ENCODE measurements at regions not wholly inside any gene's neighbourhood (a gene's known extent, or its start where the extent isn't known, plus 50 kb on each side); places are given as distances from the start of the nearest gene placed in this dataset.

DNA sequence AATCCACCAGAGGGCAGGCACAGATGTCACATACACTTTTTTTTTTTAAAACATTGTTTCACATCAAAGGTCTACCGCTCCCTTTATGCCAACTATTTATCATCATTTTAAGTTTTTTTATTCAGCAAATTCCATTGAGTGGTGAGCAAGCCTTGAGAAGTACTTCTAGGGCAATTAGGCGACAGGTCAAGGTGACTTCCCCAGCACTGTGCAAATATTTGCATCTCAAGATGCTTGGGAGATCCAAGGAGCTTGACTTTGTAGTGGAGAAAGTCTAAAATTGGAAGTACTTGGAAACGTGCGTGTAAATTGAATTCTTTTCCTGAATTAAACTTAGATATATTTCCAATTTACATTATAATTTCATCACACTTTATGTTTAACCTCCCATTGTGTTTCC is 211.1 kb downstream of the ICE1 start:
- no peak for DNase-seq (ENCODE audit: low spot score)
- no peaks in the 10 kb centered on the region for H3K4me1 ChIP-seq (ENCODE audit: insufficient read depth, low read length, poor library complexity, severe bottlenecking)
- no peak overlapping the region for H3K4me3 ChIP-seq (ENCODE audit: low read depth, low read length, poor library complexity, severe bottlenecking)
- TF ChIP-seq CTCF (conservative IDR thresholded peaks at IDR 0.05; ENCODE audit: low read depth, low read length) (no peak), EZH2 (IDR thresholded peaks at IDR 0.05; ENCODE audit: borderline replicate concordance, low read depth, low read length, poor library complexity, severe bottlenecking) (no peak)
- H3K27me3 ChIP-seq (replicated peaks; ENCODE audit: insufficient read depth, low read depth, low read length, poor library complexity): peaks cover 100% of the 10 kb centered on the region
- POLR2A ChIA-PET (ENCODE audit: low non-redundant PET): no interaction called here
- CTCF ChIA-PET: no interaction called here
- intact Hi-C loops (cut with micrococcal nuclease; ENCODE audit: unreplicated experiment): no loop called here
- no TSS peak for BruUV-seq (replicated peaks)
- no peak overlapping the region for H3K27ac ChIP-seq (ENCODE audit: low read depth, low read length, poor library complexity, severe bottlenecking)
- no peaks in the 10 kb centered on the region for H3K9me3 ChIP-seq (ENCODE audit: low read depth, low read length, poor library complexity, severe bottlenecking)
- H3K36me3 ChIP-seq (ENCODE audit: insufficient read depth, low read length, poor library complexity, severe bottlenecking): no peaks in the 10 kb centered on the region

GRCh38 chr5:5632678-5633077 is 210.2 kb downstream of the ICE1 start:
- no peaks in the 10 kb centered on the region for H3K4me1 ChIP-seq (ENCODE audit: insufficient read depth, low read length, poor library complexity, severe bottlenecking)
- TF ChIP-seq CTCF (conservative IDR thresholded peaks at IDR 0.05; ENCODE audit: low read depth, low read length) (no peak), EZH2 (IDR thresholded peaks at IDR 0.05; ENCODE audit: borderline replicate concordance, low read depth, low read length, poor library complexity, severe bottlenecking) (peak; percentile 37)
- no peak overlapping the region for H3K4me3 ChIP-seq (ENCODE audit: low read depth, low read length, poor library complexity, severe bottlenecking)
- no peaks in the 10 kb centered on the region for H3K9me3 ChIP-seq (ENCODE audit: low read depth, low read length, poor library complexity, severe bottlenecking)
- intact Hi-C loops (cut with micrococcal nuclease; ENCODE audit: unreplicated experiment): no loop called here
- POLR2A ChIA-PET (ENCODE audit: low non-redundant PET): no interaction called here
- DNase-seq (ENCODE audit: low spot score): no peak
- H3K36me3 ChIP-seq (ENCODE audit: insufficient read depth, low read length, poor library complexity, severe bottlenecking): no peaks in the 10 kb centered on the region
- no peak overlapping the region for H3K27ac ChIP-seq (ENCODE audit: low read depth, low read length, poor library complexity, severe bottlenecking)
- CTCF ChIA-PET: no interaction called here
- peaks cover 97% of the 10 kb centered on the region for H3K27me3 ChIP-seq (replicated peaks; ENCODE audit: insufficient read depth, low read depth, low read length, poor library complexity)
- BruUV-seq (replicated peaks): no TSS peak

- TF ChIP-seq EZH2 (IDR thresholded peaks at IDR 0.05; ENCODE audit: borderline replicate concordance, low read depth, low read length, poor library complexity, severe bottlenecking) (no peak), CTCF (conservative IDR thresholded peaks at IDR 0.05; ENCODE audit: low read depth, low read length) (no peak)
- ChIA-PET POLR2A (ENCODE audit: low non-redundant PET) (no interaction called here), CTCF (no interaction called here)
- DNase-seq (ENCODE audit: low spot score): no peak
- H3K9me3 ChIP-seq (ENCODE audit: low read depth, low read length, poor library complexity, severe bottlenecking): no peaks in the 10 kb centered on the region
- H3K4me1 ChIP-seq (ENCODE audit: insufficient read depth, low read length, poor library complexity, severe bottlenecking): no peaks in the 10 kb centered on the region
- no peaks in the 10 kb centered on the region for H3K36me3 ChIP-seq (ENCODE audit: insufficient read depth, low read length, poor library complexity, severe bottlenecking)
- no TSS peak for BruUV-seq (replicated peaks)
- H3K4me3 ChIP-seq (ENCODE audit: low read depth, low read length, poor library complexity, severe bottlenecking): no peak overlapping the region
- no peak overlapping the region for H3K27ac ChIP-seq (ENCODE audit: low read depth, low read length, poor library complexity, severe bottlenecking)
- intact Hi-C loops (cut with micrococcal nuclease; ENCODE audit: unreplicated experiment): no loop called here
- peaks cover 74% of the 10 kb centered on the region for H3K27me3 ChIP-seq (replicated peaks; ENCODE audit: insufficient read depth, low read depth, low read length, poor library complexity)
These were observed 207.1 kb downstream of the ICE1 start for GRCh38 chr5:5629607-5629978.
